ENCODE measurements at regions not wholly inside any gene's neighbourhood (a gene's known extent, or its start where the extent isn't known, plus 50 kb on each side); places are given as distances from the start of the nearest gene placed in this dataset.

- Mint-ChIP-seq H3K27ac (no peak overlapping the region), H3K4me3 (no peak overlapping the region), H3K4me1 (no peaks in the 10 kb centered on the region), H3K36me3 (no peaks in the 10 kb centered on the region), H3K9me3 (ENCODE audit: low read depth) (peaks cover 9% of the 10 kb centered on the region), H3K27me3 (no peaks in the 10 kb centered on the region)
- DNase-seq = no peak
- no peak for ATAC-seq
- CTCF ChIA-PET = no interaction called here
These were observed 226.1 kb upstream of the SORCS1 start for GRCh38 chr10:107390563-107390962.

GRCh38 chr10:107383357-107383756 lies 218.9 kb upstream of the SORCS1 start:
- CTCF ChIA-PET = no interaction called here
- Mint-ChIP-seq H3K9me3 (ENCODE audit: low read depth) (peaks cover 2% of the 10 kb centered on the region), H3K27ac (no peak overlapping the region), H3K4me1 (no peaks in the 10 kb centered on the region), H3K27me3 (no peaks in the 10 kb centered on the region), H3K4me3 (no peak overlapping the region), H3K36me3 (no peaks in the 10 kb centered on the region)
- DNase-seq (no peak), ATAC-seq (no peak)

GRCh38 chr10:107379601-107380000 lies 215.1 kb upstream of the SORCS1 start:
- Mint-ChIP-seq H3K4me3 (no peak overlapping the region), H3K36me3 (no peaks in the 10 kb centered on the region)

GRCh38 chr10:107371801-107372200 lies 207.3 kb upstream of the SORCS1 start:
- DNase-seq = no peak
- H3K27ac Mint-ChIP-seq = no peak overlapping the region
- CTCF ChIA-PET = no interaction called here
- no peaks in the 10 kb centered on the region for H3K4me1 Mint-ChIP-seq
- H3K9me3 Mint-ChIP-seq (ENCODE audit: low read depth) = no peaks in the 10 kb centered on the region
- no peaks in the 10 kb centered on the region for H3K36me3 Mint-ChIP-seq
- no peak for ATAC-seq
- H3K27me3 Mint-ChIP-seq = no peaks in the 10 kb centered on the region
- H3K4me3 Mint-ChIP-seq = no peak overlapping the region

More at GRCh38 chr10:107379601-107380000, 215.1 kb upstream of the SORCS1 start:
- DNase-seq (no peak), ATAC-seq (no peak)
- Mint-ChIP-seq H3K9me3 (ENCODE audit: low read depth) (peaks cover 2% of the 10 kb centered on the region), H3K4me1 (no peaks in the 10 kb centered on the region), H3K27ac (no peak overlapping the region), H3K27me3 (no peaks in the 10 kb centered on the region)
- CTCF ChIA-PET = no interaction called here

- H3K27me3 Mint-ChIP-seq = no peaks in the 10 kb centered on the region
- no peak for ATAC-seq
- H3K4me1 Mint-ChIP-seq = no peaks in the 10 kb centered on the region
- H3K27ac Mint-ChIP-seq = no peak overlapping the region
- H3K9me3 Mint-ChIP-seq (ENCODE audit: low read depth) = peaks cover 4% of the 10 kb centered on the region
- CTCF ChIA-PET = no interaction called here
- H3K36me3 Mint-ChIP-seq = no peaks in the 10 kb centered on the region
- no peak for DNase-seq
- H3K4me3 Mint-ChIP-seq = no peak overlapping the region
These were observed 200.4 kb upstream of the SORCS1 start for GRCh38 chr10:107364872-107365271.

GRCh38 chr10:107362306-107362705 lies 197.8 kb upstream of the SORCS1 start:
- Mint-ChIP-seq H3K27ac (no peak overlapping the region), H3K4me1 (no peaks in the 10 kb centered on the region), H3K36me3 (no peaks in the 10 kb centered on the region), H3K27me3 (no peaks in the 10 kb centered on the region), H3K9me3 (ENCODE audit: low read depth) (peaks cover 9% of the 10 kb centered on the region), H3K4me3 (no peak overlapping the region)
- CTCF ChIA-PET = no interaction called here
- ATAC-seq (no peak), DNase-seq (no peak)

GRCh38 chr10:107357033-107357432 lies 192.5 kb upstream of the SORCS1 start:
- H3K4me1 Mint-ChIP-seq = no peaks in the 10 kb centered on the region
- peaks cover 9% of the 10 kb centered on the region for H3K9me3 Mint-ChIP-seq (ENCODE audit: low read depth)
- H3K27me3 Mint-ChIP-seq = no peaks in the 10 kb centered on the region
- no peak overlapping the region for H3K4me3 Mint-ChIP-seq
- CTCF ChIA-PET = no interaction called here
- H3K27ac Mint-ChIP-seq = no peak overlapping the region
- ATAC-seq (no peak), DNase-seq (no peak)
- H3K36me3 Mint-ChIP-seq = no peaks in the 10 kb centered on the region

- CTCF ChIA-PET = no interaction called here
- H3K27me3 Mint-ChIP-seq = no peaks in the 10 kb centered on the region
- H3K36me3 Mint-ChIP-seq = no peaks in the 10 kb centered on the region
- peaks cover 9% of the 10 kb centered on the region for H3K9me3 Mint-ChIP-seq (ENCODE audit: low read depth)
- H3K4me1 Mint-ChIP-seq = no peaks in the 10 kb centered on the region
- no peak overlapping the region for H3K27ac Mint-ChIP-seq
- ATAC-seq (no peak), DNase-seq (no peak)
- H3K4me3 Mint-ChIP-seq = no peak overlapping the region
These were observed 191.9 kb upstream of the SORCS1 start for GRCh38 chr10:107356396-107356795.

- Mint-ChIP-seq H3K36me3 (no peaks in the 10 kb centered on the region), H3K27me3 (no peaks in the 10 kb centered on the region), H3K4me1 (no peaks in the 10 kb centered on the region), H3K27ac (no peak overlapping the region), H3K9me3 (ENCODE audit: low read depth) (peaks cover 6% of the 10 kb centered on the region), H3K4me3 (no peak overlapping the region)
- no peak for DNase-seq
- ATAC-seq = no peak
- CTCF ChIA-PET = no interaction called here
These were observed 178.2 kb upstream of the SORCS1 start for GRCh38 chr10:107342711-107343110.

GRCh38 chr10:107341281-107341680 lies 176.8 kb upstream of the SORCS1 start:
- no peak for ATAC-seq
- no peaks in the 10 kb centered on the region for H3K36me3 Mint-ChIP-seq
- H3K27me3 Mint-ChIP-seq = no peaks in the 10 kb centered on the region
- peaks cover 6% of the 10 kb centered on the region for H3K9me3 Mint-ChIP-seq (ENCODE audit: low read depth)
- no peak for DNase-seq
- no peaks in the 10 kb centered on the region for H3K4me1 Mint-ChIP-seq
- CTCF ChIA-PET = no interaction called here
- H3K4me3 Mint-ChIP-seq = no peak overlapping the region
- H3K27ac Mint-ChIP-seq = no peak overlapping the region

GRCh38 chr10:107340326-107340725 lies 175.8 kb upstream of the SORCS1 start:
- no peaks in the 10 kb centered on the region for H3K36me3 Mint-ChIP-seq
- CTCF ChIA-PET = no interaction called here
- DNase-seq (no peak), ATAC-seq (no peak)
- H3K9me3 Mint-ChIP-seq (ENCODE audit: low read depth) = peaks cover 3% of the 10 kb centered on the region
- no peaks in the 10 kb centered on the region for H3K27me3 Mint-ChIP-seq
- no peak overlapping the region for H3K27ac Mint-ChIP-seq
- no peaks in the 10 kb centered on the region for H3K4me1 Mint-ChIP-seq
- H3K4me3 Mint-ChIP-seq = no peak overlapping the region

GRCh38 chr10:107336061-107336460 lies 171.6 kb upstream of the SORCS1 start:
- Mint-ChIP-seq H3K9me3 (ENCODE audit: low read depth) (peaks cover 14% of the 10 kb centered on the region), H3K36me3 (no peaks in the 10 kb centered on the region), H3K27ac (no peak overlapping the region), H3K27me3 (no peaks in the 10 kb centered on the region), H3K4me1 (no peaks in the 10 kb centered on the region), H3K4me3 (no peak overlapping the region)
- no peak for ATAC-seq
- no peak for DNase-seq
- CTCF ChIA-PET = no interaction called here

- CTCF ChIA-PET = no interaction called here
- no peaks in the 10 kb centered on the region for H3K4me1 Mint-ChIP-seq
- H3K27me3 Mint-ChIP-seq = no peaks in the 10 kb centered on the region
- ATAC-seq (no peak), DNase-seq (no peak)
- H3K9me3 Mint-ChIP-seq (ENCODE audit: low read depth) = peaks cover 2% of the 10 kb centered on the region
- H3K27ac Mint-ChIP-seq = no peak overlapping the region
- no peaks in the 10 kb centered on the region for H3K36me3 Mint-ChIP-seq
- H3K4me3 Mint-ChIP-seq = no peak overlapping the region
These were observed 153.1 kb upstream of the SORCS1 start for GRCh38 chr10:107317592-107317991.

- peaks cover 26% of the 10 kb centered on the region for H3K9me3 Mint-ChIP-seq (ENCODE audit: low read depth)
- H3K27me3 Mint-ChIP-seq = no peaks in the 10 kb centered on the region
- no peak overlapping the region for H3K4me3 Mint-ChIP-seq
- no peak for ATAC-seq
- H3K27ac Mint-ChIP-seq = no peak overlapping the region
- no peaks in the 10 kb centered on the region for H3K4me1 Mint-ChIP-seq
- DNase-seq = no peak
- no peaks in the 10 kb centered on the region for H3K36me3 Mint-ChIP-seq
- CTCF ChIA-PET = no interaction called here
These were observed 138.7 kb upstream of the SORCS1 start for GRCh38 chr10:107303203-107303602.

- Mint-ChIP-seq H3K9me3 (ENCODE audit: low read depth) (peaks cover 16% of the 10 kb centered on the region), H3K27ac (no peak overlapping the region), H3K27me3 (no peaks in the 10 kb centered on the region), H3K4me1 (no peaks in the 10 kb centered on the region), H3K36me3 (no peaks in the 10 kb centered on the region), H3K4me3 (no peak overlapping the region)
- ATAC-seq (no peak), DNase-seq (no peak)
- CTCF ChIA-PET = no interaction called here
These were observed 135.1 kb upstream of the SORCS1 start for GRCh38 chr10:107299606-107300005.

Data from activated CD8-positive, alpha-beta memory T cell treated with anti-CD3 and anti-CD28 coated beads, Interleukin-2, amount 10 ng/mL, durations not matched to agents 7 days and 5 days (primary cell).